GM18907 (cell line): ENCODE measurements at regions not wholly inside any gene's neighbourhood (a gene's known extent, or its start where the extent isn't known, plus 50 kb on each side); places are given as distances from the start of the nearest gene placed in this dataset.
"Not testable (repeated sequence)": the region's sequence is repeated elsewhere in the genome, so short reads cannot be mapped to it uniquely, and the experiment has no call there.

Source experiments
- ATAC-seq: cut with Tn5 transposase; IDR thresholded peaks from one replicate; pipeline ENCODE4 v1.9.1; 2021; ENCODE audit warnings: mild to moderate bottlenecking, moderate library complexity; ENCODE audit not compliant: unreplicated experiment

- ATAC-seq = no peak
Measured at GRCh38 chr20:25991051-25991755, 294.6 kb upstream of the ZNF337 start.

- not testable (repeated sequence) for ATAC-seq
Measured at GRCh38 chr20:25989686-25990085, 293.0 kb upstream of the ZNF337 start.

DNA sequence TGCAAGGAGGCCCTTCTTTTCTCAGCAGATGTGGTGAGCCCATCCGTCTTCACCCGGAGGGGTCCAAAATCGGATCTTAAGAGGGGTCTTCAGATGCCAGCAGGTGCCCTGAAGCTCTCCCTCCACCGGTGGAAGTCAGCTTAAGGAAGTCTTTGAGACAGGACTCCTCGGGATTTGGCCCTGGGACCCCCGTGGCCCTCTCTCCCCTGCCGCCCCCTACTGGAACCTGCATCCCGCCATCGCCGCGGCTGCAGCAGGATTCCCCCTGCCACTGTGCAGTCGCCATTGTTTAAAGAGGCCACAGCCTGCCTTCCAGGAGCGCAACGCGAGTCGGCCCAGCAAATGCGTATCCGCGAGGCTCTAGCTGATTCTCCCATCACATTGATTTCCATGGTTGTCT is 292.5 kb upstream of the ZNF337 start:
- ATAC-seq = no peak

DNA sequence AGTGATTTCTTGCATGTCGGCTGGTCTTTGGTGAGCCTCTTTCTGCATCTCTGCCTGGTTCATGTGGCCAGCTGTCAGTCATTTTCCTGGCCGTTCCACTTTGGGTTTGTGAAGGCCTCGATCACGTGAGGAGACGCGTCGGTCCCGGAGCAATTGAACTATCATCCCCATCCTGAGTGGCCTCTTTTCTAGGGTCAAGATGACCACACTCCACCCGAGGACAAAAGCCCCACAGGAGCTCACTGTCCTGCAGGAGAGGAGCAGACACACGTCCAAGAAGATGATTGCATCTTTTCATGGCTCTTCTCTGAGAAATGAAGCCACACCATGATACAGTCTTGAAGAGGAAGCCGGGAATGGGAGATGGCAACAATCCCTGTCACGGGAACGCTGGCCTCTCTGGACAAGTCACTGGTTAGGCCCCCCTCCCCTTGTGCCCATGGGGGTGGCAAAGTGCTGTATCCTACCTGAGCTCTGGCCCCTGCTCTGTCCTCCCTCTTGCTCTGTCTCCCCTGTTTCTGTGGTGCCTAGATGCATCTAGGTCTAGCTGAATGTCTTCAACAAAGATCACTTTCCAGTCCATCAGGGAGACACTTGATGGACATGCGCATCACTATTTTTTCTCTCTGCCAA is 291.4 kb upstream of the ZNF337 start:
- not testable (repeated sequence) for ATAC-seq

- ATAC-seq = peak; percentile 64
Measured at GRCh38 chr20:25987073-25987927, 290.6 kb upstream of the ZNF337 start.

GRCh38 chr20:25985597-25985996 is 288.9 kb upstream of the ZNF337 start:
- ATAC-seq = no peak

DNA sequence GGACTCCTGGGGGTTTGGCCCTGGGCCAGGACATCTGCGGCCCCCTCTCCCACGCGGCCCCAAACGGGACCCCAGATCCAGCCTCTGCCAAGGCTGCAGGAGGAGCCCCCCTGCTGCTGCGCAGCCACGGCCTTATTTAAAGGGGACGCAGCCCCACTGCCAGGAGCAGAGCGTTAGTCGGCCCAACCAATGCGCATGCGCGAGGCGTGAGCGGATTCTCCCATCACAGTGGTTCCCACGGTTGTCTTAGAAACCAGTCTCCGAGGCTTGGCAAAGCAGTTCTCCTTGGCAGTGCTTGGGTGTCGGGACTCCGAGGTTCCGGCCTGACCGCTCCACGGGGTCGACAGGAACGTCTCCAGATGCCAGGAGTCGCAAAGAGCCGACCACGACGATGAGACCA is 288.3 kb upstream of the ZNF337 start:
- ATAC-seq = no peak

GRCh38 chr20:25982701-25983100 is 286.0 kb upstream of the ZNF337 start:
- not testable (repeated sequence) for ATAC-seq

- not testable (repeated sequence) for ATAC-seq
Measured at GRCh38 chr20:25978450-25979190, 282.0 kb upstream of the ZNF337 start.

DNA sequence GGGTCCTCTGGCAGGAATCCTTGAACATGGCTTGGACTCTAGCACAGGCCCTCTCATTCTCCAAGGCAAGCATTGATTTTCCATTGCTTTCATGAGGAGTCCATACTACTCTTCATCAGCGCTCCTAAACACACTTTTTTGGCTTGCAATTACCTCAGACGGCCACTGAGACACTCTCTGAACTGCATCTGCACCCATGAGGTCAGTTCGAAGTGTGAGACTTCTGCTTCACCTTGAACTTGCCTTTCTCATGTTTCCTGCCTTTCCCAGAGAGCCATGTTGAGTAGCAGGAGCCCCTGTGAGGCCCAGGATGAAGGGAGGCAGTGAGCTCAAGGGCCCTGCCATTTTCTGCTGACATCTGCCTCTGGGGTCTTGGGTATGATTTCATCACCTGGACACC is 279.2 kb upstream of the ZNF337 start:
- ATAC-seq = not testable (repeated sequence)

DNA sequence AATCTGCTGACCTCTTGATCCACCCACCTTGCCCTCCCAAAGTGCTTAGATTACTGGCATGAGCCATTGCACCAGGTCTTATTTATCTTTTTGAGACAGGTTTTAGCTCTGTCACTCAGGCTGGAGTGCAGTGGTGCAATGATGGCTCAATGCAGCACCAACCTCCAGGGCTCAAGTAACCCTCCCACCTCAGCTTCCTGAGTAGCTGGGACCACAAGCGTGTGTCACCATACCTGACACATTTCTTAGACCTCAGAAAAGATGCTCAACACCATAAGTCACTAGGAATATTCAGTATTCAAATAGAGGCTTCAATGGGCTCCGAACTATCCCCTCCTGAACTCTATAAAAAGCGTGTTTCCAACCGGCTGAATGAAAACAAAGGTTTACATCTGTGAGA is 268.6 kb upstream of the ZNF337 start:
- not testable (repeated sequence) for ATAC-seq

DNA sequence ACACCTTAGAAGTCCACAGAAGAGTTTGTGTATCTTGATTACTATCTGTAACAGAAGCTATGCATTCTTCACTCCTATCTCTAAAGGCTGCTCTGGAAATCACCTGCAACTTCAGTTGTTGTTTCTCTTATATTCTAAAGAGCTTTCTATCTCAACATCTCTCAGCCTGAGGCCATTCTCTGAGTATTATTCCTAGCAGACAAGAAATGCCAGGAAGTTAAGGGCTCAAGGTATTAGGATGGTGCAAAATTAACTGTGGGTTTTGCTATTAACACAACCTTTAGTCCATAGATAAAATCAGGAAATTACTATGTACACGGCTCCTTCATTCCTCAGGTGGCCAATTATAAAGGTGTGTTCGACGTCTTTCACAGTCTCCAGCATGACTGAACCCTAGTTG is 257.2 kb upstream of the ZNF337 start:
- ATAC-seq = not testable (repeated sequence)

DNA sequence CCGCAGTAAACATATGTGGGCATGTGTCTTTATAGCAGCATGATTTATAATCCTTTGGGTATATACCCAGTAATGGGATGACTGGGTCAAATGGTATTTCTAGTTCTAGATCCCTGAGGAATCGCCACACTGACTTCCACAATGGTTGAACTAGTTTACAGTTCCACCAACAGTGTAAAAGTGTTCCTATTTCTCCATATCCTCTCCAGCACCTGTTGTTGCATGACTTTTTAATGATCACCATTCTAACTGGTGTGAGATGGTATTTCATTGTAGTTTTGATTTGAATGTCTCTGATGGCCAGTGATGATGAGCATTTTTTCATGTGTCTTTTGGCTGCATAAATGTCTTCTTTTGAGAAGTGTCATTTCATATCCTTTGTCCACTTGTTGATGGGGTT is 238.6 kb upstream of the ZNF337 start:
- ATAC-seq = not testable (repeated sequence)

DNA sequence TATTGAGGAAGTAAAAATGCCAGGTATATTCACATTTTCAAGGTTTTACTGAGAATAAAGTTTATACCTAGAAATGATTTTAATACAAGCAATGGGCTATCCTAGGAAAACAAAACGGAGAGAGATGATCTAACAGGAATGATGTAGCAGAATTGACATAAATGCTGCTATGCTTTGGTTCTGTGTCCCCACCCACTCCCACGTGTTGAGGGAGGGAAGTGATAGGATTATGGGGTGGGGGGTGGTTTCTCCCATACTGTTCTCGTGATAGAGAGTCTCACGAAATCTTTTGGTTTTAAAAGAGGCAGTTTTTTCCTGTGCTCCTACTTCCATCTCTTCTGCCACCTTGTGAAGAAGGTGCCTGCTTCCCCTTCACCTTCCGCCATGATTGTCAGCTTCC is 236.2 kb upstream of the ZNF337 start:
- not testable (repeated sequence) for ATAC-seq

DNA sequence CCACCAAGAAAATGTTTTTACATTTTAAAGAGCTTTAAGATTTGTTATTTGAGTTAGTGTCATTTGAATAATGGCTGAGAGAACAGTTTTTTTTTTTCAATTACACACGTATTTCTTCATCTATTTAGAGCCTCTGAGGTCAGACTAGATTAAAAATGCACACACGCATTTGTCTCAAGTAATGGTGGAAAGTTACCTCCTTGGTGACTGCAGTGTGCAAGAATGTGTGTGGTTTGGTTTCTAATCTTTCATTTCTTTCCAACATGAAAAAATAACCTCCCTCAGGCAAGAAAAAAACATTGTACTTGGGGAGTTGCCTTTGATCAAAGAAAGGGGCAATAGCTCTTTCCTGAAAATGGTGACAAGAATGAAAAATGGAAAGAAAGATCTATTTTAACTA is 235.5 kb upstream of the ZNF337 start:
- not testable (repeated sequence) for ATAC-seq

- ATAC-seq = not testable (repeated sequence)
Measured at GRCh38 chr20:25902321-25902720, 205.7 kb upstream of the ZNF337 start.

- not testable (repeated sequence) for ATAC-seq
Measured at GRCh38 chr20:25898663-25899062, 202.0 kb upstream of the ZNF337 start.

DNA sequence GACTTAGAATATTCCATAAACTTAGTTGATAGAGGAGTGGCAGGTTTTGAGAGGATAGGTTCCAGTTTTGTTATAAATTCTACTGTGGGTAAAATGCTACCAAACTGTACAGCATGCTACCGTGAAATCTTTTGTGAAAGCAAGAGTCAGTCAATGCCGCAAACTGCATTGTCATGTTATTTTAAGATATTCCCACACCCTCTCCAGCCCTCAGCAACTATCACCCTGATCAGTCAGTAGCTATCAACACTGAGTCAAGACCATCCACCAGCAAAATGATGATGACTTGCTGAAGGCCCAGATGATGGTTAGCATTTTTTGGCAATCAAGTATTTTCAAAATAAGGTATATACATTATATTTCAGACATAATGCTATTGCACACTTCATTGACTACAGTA is 182.4 kb upstream of the ZNF337 start:
- not testable (repeated sequence) for ATAC-seq

GRCh38 chr20:25868650-25868979 is 172.0 kb upstream of the ZNF337 start:
- not testable (repeated sequence) for ATAC-seq

DNA sequence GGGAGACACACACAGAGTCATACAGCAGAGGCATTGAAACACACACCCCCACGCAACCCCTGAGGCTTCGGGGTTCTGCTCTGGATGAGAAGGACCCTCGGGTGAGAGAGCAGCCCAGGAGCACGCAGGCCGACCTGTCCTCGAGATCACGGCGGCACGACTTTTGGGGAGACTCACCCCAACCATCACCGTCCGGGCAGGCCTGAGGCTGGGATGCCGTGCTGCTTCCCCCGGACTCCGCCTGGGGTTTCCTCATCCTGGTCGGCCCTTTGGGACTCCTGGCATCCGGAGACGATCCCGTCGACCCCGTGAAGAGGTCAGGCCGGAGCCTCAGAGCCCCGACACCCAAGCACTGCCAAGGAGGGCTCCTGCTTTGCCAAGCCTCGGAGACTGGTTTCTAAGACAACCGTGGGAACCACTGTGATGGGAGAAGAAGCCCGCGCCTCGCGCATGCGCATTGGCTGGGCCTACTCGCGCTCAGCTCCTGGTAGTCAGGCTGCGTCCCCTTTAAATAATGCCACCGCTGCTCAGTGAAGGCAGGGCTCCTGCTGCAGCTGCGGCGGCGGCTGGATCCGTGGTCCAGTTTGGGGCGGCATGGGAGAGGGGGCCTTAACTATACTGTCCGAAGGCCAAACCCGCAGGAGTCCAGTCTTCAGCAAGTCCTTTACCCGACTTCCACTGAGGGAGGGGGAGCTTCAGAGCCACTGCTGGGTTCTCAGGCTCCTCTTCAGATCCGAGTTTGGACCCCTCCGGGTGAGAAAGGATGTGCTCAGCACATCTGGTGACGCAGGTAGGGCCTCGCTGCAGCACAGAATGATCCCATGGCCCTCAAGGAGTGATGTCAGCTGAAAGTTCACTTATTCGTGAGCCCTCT is 171.4 kb upstream of the ZNF337 start:
- ATAC-seq = peak; percentile 90
